DOHH2 (cell line): ENCODE measurements at regions not wholly inside any gene's neighbourhood (a gene's known extent, or its start where the extent isn't known, plus 50 kb on each side); places are given as distances from the start of the nearest gene placed in this dataset.

Experiments
- H3F3A ChIP-seq: fragments of 200-600 bp; sonication (generic), shearing (Covaris generic); 2 replicates; pipeline ENCODE4 v1.6.0; 2016; ENCODE audit warnings: antibody characterized with exemption, mild to moderate bottlenecking; ENCODE audit not compliant: control insufficient read depth, insufficient read depth
- H3K27ac ChIP-seq: fragments of 200-600 bp; sonication (generic); 2 replicates; pipeline ENCODE4 v1.5.1; 2014; ENCODE audit warnings: low read depth, mild to moderate bottlenecking, low read length, moderate library complexity
- H3K27me3 ChIP-seq: fragments of 200-600 bp; sonication (generic); 2 replicates; pipeline ENCODE4 v1.6.1; 2014; ENCODE audit warnings: mild to moderate bottlenecking, low read length, mixed read lengths; ENCODE audit not compliant: control insufficient read depth
- H3K36me3 ChIP-seq: fragments of 200-600 bp; sonication (generic); 2 replicates; pipeline ENCODE4 v1.6.1; 2014; ENCODE audit warnings: mild to moderate bottlenecking, low read length, moderate library complexity, mixed read lengths; ENCODE audit not compliant: control insufficient read depth
- H3K4me1 ChIP-seq: fragments of 200-600 bp; sonication (generic); 2 replicates; pipeline ENCODE4 v1.6.1; 2014; ENCODE audit warnings: mild to moderate bottlenecking, low read length, mixed read lengths; ENCODE audit not compliant: control insufficient read depth
- H3K4me2 ChIP-seq: fragments of 200-600 bp; sonication (generic); 2 replicates; pipeline ENCODE4 v1.6.0; 2014; ENCODE audit warnings: mild to moderate bottlenecking, low read length, moderate library complexity
- H3K4me3 ChIP-seq: fragments of 200-600 bp; sonication (generic); 2 replicates; pipeline ENCODE4 v1.5.1; 2014; ENCODE audit warnings: mild to moderate bottlenecking, low read length, mixed read lengths
- H3K79me2 ChIP-seq: fragments of 200-600 bp; sonication (generic); 2 replicates; pipeline ENCODE4 v1.6.1; 2014; ENCODE audit warnings: mild to moderate bottlenecking, low read length, mixed read lengths; ENCODE audit not compliant: control insufficient read depth
- H3K9me2 ChIP-seq: fragments of 200-600 bp; sonication (generic); replicated peaks from 2 replicates; pipeline ENCODE4 v1.6.1; 2014; ENCODE audit warnings: mild to moderate bottlenecking, low read length, mixed read lengths; ENCODE audit not compliant: control insufficient read depth
- H3K9me3 ChIP-seq: fragments of 200-600 bp; sonication (generic); 2 replicates; pipeline ENCODE4 v1.6.1; 2014; ENCODE audit warnings: antibody characterized with exemption, low read length, mixed read lengths; ENCODE audit not compliant: control insufficient read depth, insufficient read depth
- H4K20me1 ChIP-seq: fragments of 200-600 bp; sonication (generic); 2 replicates; pipeline ENCODE4 v1.6.0; 2014; ENCODE audit warnings: low read depth, mild to moderate bottlenecking, antibody characterized with exemption, low read length, moderate library complexity; ENCODE audit not compliant: control insufficient read depth, insufficient read depth
- EZH2phosphoT487 ChIP-seq: fragments of 200-600 bp; sonication (generic); IDR thresholded peaks from 2 replicates; pipeline ENCODE4 v1.6.1; 2017; ENCODE audit warnings: borderline replicate concordance, mild to moderate bottlenecking, antibody characterized with exemption, low read length, moderate library complexity, mixed read lengths
- TF ChIP-seq, protein P1 (sequence below): fragments of 200-600 bp; sonication (generic); IDR thresholded peaks from one replicate; pipeline ENCODE4 v1.5.1; 2014; ENCODE audit warnings: antibody characterized with exemption, mild to moderate bottlenecking, low read depth, low read length; ENCODE audit not compliant: poor library complexity, severe bottlenecking

DNA sequence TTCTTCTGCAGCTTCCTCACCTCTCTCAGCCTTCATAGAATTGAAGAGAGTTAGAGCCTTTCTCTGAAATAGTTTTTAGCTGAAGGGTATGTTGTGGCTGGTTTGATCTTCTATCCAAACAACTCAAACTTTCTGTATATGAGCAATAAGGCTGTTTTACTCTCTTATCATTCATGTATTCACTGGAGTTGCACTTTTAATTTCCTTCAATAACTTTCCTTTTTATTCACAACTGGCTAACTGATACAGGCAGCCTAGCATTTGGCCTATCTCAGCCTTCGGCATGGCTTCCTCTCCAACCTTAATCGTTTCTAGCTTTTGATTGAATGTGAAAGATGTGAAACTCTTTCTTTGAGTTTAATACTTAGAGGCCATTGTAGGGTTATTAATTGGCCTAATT, 109.3 kb downstream of the GTPBP8 start:
- H3K9me3 ChIP-seq: no peaks in the 10 kb centered on the region
- no peak overlapping the region for H3K4me2 ChIP-seq
- no peaks in the 10 kb centered on the region for H3F3A ChIP-seq
- H3K27ac ChIP-seq: no peak overlapping the region
- no peaks in the 10 kb centered on the region for H3K9me2 ChIP-seq
- no peaks in the 10 kb centered on the region for H3K36me3 ChIP-seq
- H3K4me1 ChIP-seq: no peaks in the 10 kb centered on the region
- TF ChIP-seq EZH2phosphoT487: no peak
- TF ChIP-seq, protein P1, sequence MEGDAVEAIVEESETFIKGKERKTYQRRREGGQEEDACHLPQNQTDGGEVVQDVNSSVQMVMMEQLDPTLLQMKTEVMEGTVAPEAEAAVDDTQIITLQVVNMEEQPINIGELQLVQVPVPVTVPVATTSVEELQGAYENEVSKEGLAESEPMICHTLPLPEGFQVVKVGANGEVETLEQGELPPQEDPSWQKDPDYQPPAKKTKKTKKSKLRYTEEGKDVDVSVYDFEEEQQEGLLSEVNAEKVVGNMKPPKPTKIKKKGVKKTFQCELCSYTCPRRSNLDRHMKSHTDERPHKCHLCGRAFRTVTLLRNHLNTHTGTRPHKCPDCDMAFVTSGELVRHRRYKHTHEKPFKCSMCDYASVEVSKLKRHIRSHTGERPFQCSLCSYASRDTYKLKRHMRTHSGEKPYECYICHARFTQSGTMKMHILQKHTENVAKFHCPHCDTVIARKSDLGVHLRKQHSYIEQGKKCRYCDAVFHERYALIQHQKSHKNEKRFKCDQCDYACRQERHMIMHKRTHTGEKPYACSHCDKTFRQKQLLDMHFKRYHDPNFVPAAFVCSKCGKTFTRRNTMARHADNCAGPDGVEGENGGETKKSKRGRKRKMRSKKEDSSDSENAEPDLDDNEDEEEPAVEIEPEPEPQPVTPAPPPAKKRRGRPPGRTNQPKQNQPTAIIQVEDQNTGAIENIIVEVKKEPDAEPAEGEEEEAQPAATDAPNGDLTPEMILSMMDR: no peak
- H3K79me2 ChIP-seq: no peaks in the 10 kb centered on the region
- no peaks in the 10 kb centered on the region for H4K20me1 ChIP-seq
- no peak overlapping the region for H3K4me3 ChIP-seq
- no peaks in the 10 kb centered on the region for H3K27me3 ChIP-seq

DNA sequence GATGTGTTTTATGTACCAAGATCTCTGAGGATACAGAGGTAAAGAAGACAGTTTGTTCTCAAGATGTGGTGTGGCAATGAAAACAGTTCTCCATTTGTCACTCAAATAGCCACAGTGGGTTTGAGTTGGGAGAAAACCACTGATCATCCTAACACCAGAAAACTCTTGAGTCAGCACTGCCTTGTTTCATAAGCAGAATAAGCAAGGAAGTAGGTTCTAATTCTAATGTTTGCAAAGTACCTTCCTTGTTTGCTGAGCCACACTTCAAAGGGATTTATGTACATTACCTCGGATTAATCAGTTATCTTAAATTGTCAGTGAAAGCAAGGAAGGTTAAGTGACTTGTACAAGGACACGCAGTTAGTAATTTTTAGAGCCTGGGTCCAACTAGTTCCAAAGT, 107.8 kb upstream of the BOC start:
- no peaks in the 10 kb centered on the region for H3K36me3 ChIP-seq
- no peaks in the 10 kb centered on the region for H3K9me2 ChIP-seq
- no peaks in the 10 kb centered on the region for H3F3A ChIP-seq
- TF ChIP-seq EZH2phosphoT487: no peak
- TF ChIP-seq, protein P1: no peak
- H3K9me3 ChIP-seq: no peaks in the 10 kb centered on the region
- no peak overlapping the region for H3K4me2 ChIP-seq
- H4K20me1 ChIP-seq: no peaks in the 10 kb centered on the region
- no peaks in the 10 kb centered on the region for H3K27me3 ChIP-seq
- no peaks in the 10 kb centered on the region for H3K4me1 ChIP-seq
- no peaks in the 10 kb centered on the region for H3K79me2 ChIP-seq
- H3K4me3 ChIP-seq: no peak overlapping the region
- H3K27ac ChIP-seq: no peak overlapping the region

DNA sequence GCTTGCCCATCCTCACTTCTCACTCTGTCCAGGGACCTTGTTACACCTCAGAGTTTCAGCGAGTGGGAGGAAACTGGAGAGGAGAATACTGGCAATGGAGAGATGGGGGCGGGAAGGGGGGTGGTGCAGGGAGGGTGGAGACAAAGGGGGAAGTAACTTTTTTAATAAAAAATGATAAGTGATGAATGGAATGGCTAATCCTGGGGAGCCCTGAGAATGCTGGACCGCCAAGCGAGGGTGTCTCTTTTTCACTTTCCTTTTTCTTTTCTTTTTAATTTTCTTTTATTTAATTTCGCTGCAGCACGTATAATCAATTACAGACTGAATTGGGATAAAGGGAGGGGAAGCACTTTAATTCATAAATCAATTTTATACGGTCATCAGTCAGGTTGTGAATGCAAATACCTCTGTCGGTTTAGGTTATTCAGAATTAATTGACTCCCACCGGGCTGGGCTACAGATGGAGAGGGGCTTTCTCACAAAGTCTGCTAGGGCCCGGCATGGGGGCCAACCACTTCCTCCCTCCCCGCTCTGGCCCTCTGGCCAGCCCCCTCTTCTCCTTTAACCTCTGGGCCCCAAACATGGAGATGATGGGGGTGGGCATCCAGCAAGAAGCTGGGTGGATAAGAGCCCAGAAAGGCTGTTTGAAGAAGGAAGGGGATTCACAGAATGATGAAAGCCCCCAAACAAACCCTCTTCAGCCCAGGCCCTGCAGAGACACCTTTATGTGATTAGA, 106.8 kb upstream of the BOC start:
- Histone ChIP-seq H3K4me1 (no peaks in the 10 kb centered on the region), H3K4me3 (no peak overlapping the region)

More for the DNA sequence above, 106.8 kb upstream of the BOC start:
- TF ChIP-seq, protein P1: no peak
- Histone ChIP-seq H4K20me1 (no peaks in the 10 kb centered on the region), H3K27ac (no peak overlapping the region), H3K27me3 (no peaks in the 10 kb centered on the region), H3K36me3 (no peaks in the 10 kb centered on the region), H3F3A (no peaks in the 10 kb centered on the region), H3K79me2 (no peaks in the 10 kb centered on the region), H3K9me3 (no peaks in the 10 kb centered on the region), H3K9me2 (no peaks in the 10 kb centered on the region), H3K4me2 (no peak overlapping the region)
